IPS-11a (cell line): ENCODE measurements at regions not wholly inside any gene's neighbourhood (a gene's known extent, or its start where the extent isn't known, plus 50 kb on each side); places are given as distances from the start of the nearest gene placed in this dataset.
A peak's percentile ranks its signal among the peaks of the same experiment; 100 is the strongest.
"Not testable (repeated sequence)": the region's sequence is repeated elsewhere in the genome, so short reads cannot be mapped to it uniquely, and the experiment has no call there.

Experiments
- H3K4me3 ChIP-seq: one replicate; pipeline ENCODE4 v1.5.1; 2013; ENCODE audit warnings: low read depth, low read length, control low read depth

- H3K4me3 ChIP-seq = not testable (repeated sequence)
These were observed 127.0 kb upstream of the NBPF11 start for GRCh38 chr1:148279002-148279542.

GRCh38 chr1:148277865-148278279 is 125.8 kb upstream of the NBPF11 start:
- H3K4me3 ChIP-seq = not testable (repeated sequence)

DNA sequence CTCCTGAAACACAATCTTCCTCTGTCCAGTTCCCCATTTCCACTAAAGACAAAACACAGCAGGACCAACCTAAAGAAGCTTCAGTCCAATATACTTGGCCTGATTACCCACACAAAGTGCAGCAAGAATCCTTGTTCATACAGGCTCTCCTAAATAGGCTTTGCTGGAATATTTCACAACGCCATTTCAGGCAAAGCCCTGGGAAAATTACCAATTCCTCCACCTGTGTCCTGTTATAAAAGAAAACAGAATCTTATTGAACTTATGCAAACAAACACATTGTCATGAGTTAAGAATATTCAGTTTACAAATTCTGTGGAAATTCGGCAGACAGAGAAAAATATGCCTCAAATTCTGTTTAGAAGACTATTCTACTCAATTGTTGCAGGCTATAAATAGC is 115.0 kb upstream of the NBPF11 start:
- not testable (repeated sequence) for H3K4me3 ChIP-seq

DNA sequence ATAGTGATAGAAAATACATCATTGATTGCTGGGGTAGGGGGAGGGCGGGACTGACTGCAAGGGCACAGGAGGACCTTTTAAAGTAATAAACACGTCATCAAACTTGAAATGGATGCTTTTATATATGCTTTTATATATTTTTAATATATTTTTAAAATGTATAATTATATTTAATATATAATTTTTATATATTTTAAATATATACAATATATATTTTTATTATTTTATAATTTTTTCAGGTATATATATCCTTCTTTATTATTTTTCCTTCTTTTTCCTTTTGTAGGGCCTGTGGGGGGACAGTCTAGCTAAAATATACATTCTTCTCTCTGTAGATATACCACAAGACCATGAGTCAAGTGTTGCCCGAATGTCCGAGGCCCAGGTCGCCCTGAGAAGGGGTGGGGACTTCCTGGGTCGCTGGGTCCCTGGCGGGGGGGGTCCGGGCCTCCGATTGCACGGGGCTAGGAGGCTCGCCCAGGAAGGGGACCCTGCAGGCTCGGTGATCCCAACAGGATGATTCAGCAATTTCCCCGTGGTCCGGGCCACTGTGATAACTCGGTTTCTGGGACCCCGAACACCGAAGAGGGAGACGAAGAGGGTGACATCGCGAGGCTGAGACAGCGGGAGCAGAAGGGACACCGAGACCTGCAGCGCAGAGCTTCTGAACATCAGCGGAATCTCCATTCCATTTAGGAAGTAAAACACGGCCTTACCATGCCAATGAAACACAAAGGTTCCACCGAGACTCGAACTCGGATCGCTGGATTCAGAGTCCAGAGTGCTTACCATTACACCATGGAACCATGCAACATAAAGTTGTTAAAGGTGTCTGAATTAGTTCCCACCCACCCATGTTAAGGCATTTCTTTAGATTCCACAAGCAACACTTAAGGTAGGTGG is 112.5 kb upstream of the NBPF11 start:
- H3K4me3 ChIP-seq = peak overlapping the region; percentile 39

- peak overlapping the region; percentile 39 for H3K4me3 ChIP-seq
These were observed 111.8 kb upstream of the NBPF11 start for GRCh38 chr1:148263906-148264255.

DNA sequence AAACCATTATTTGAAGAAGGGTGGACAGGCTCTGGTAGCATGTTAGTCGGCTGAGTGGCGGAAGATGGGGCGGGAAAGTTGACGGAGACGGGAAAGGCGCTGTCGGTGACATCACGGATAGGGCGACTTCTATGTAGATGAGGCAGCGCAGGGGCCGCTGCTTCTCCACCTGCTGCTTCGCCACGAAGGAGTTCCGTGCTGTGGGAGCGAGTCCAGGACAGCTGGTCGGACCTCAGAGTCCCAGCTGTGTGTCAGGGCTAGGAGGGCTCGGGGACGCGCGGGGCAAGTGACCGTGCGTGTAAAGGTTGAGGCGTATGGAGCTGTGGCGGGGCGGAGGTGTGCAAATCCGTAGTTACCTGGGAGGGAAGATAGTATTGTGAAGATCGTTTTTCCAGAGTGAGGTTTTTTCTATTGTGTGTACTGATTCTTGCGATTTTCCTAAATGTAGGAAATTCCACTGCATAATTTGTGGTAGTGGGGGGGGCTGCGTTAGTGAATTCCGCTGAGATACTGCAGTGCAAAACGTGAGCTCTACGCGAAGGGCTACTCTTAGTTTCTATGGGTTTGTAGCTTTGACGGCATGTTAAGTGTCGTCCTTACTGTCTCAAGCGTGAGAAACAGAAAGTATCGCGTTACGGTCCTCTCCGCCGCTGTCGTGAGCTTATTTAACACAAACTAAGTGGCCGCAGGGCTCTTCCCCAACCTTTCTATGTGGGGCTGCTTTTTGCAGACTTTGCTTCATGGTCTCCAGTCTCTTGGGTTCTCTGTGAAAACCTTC is 111.2 kb upstream of the NBPF11 start:
- H3K4me3 ChIP-seq = peak overlapping the region; percentile 61

DNA sequence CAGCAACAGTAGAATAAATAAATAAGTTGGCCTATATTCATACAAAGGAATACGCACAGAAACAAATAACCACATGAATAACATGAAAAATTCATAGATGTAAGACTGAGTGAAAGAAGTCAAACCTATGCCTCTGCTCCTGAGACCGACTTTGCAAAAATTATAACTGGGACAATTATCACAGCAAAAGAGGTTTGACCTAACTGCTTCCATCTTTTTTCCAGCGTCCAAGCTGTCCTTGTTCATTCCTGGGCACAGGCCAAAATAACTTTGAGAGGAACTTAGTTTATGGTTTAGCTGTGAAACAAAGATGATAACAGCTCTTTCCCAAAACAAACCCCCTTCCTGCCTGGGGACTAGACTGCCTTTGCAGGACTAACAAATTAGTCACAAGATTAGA is 109.6 kb upstream of the NBPF11 start:
- H3K4me3 ChIP-seq = not testable (repeated sequence)

GRCh38 chr1:148257886-148258285 is 105.8 kb upstream of the NBPF11 start:
- not testable (repeated sequence) for H3K4me3 ChIP-seq

GRCh38 chr1:148254611-148255429 is 102.7 kb upstream of the NBPF11 start:
- H3K4me3 ChIP-seq = not testable (repeated sequence)

GRCh38 chr1:148253808-148254207 is 101.7 kb upstream of the NBPF11 start:
- H3K4me3 ChIP-seq = not testable (repeated sequence)

DNA sequence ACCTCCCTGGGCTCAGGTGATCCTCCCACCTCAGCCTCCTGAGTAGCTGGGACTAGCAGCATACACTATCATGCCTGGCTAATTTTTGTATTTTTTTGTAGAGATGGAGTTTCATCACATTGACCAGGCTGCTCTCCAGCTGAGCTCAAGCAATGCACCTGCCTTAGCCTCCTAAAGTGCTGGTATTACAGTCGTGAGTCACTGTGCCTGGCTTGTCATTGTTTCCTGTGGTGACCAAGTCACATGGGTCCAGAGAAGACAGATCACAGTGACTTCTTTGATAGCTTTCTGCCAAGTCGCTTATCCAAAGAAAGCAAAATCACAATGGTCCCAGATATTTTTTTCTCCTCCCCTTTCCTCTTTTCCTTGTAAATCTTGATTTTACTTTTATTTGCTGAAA is 96.7 kb upstream of the NBPF11 start:
- H3K4me3 ChIP-seq = not testable (repeated sequence)

DNA sequence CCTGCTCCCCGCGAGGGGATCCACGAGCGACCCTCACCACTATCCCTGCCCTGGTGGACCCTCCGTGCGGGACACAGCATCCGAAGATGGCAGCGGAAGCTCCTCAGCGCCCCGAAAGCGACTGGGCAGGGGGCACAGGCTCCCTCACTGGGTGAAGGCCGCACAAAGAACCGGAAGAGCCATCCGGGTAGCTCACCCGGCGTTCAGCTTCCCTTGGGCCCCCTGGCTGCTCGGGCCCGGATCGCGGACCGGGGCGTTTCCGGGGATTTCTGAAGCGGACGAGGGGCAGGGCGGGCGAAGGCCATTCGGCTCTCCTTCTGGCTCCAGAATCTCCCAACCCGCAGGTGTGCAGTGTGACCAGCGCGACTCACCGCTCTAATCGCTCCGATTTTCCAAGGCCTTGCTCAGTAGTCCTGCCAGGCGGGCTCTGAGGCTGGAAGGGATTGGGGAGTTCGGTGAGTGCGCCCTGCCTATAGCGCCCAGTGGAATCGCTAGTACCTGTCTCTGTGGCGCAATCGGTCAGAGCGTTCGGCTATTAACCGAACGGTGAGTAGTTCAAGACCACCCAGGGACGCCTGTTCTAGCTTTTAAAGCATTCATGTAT is 94.3 kb upstream of the NBPF11 start:
- H3K4me3 ChIP-seq = peak overlapping the region; percentile 24

GRCh38 chr1:148245843-148246242 is 93.8 kb upstream of the NBPF11 start:
- H3K4me3 ChIP-seq = not testable (repeated sequence)

DNA sequence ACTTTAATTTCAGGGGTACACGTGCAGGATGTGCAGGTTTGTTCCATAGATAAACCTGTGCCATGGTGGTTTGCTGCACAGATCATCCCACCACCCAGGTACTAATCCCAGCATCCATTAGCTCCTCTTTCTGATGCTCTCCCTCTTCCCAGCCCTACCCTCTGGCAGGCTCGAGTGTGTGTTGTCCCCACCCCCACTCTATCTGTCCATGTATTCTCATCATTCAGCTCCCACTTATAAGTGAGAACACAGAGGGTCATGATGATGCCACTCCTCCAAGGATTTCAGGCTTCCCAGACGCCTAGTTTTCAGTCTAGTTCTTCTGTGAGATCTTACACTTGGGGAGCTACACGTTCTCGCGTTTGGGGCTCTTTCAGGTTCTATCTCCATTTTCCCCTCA is 93.4 kb upstream of the NBPF11 start:
- H3K4me3 ChIP-seq = not testable (repeated sequence)

DNA sequence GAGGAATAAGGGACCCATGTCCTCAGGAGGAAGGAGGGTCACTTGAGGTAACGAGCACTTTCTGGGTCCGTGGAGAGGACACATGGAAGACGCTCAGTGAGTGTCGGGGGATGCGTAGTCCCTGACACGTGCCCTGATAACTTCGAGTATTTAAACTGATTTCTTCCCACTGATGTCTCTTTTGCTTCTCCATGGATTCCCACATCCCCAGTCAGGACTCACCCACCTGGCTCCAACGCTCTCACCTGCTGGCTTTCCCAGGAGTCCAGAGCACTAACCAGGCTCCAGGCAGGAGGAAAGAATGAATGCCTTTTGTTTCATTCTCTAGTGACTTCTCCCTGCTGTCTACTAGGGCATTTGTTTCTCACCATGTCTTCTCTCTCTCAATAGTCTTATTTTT is 81.2 kb upstream of the NBPF11 start:
- not testable (repeated sequence) for H3K4me3 ChIP-seq

DNA sequence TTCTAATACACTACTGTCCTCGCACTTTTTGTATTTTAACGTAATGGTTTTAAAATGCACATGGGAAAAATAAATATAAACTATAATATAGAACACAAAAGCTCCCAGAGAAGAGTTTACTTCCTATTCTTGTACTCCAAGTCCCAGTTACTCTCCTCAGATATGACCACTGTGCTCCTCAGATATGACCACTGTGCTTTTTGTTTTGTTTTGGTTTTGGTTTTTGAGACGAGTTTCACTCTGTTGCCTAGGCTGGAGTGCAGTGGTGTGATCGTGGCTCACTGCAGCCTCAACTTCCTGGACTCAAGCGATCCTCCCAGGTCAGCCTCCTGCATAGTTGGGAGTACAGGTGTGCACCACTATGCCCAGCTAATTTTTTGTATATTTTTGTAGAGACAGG is 76.8 kb upstream of the NBPF11 start:
- H3K4me3 ChIP-seq = not testable (repeated sequence)

- H3K4me3 ChIP-seq = not testable (repeated sequence)
These were observed 70.5 kb upstream of the NBPF11 start for GRCh38 chr1:148222399-148223159.

DNA sequence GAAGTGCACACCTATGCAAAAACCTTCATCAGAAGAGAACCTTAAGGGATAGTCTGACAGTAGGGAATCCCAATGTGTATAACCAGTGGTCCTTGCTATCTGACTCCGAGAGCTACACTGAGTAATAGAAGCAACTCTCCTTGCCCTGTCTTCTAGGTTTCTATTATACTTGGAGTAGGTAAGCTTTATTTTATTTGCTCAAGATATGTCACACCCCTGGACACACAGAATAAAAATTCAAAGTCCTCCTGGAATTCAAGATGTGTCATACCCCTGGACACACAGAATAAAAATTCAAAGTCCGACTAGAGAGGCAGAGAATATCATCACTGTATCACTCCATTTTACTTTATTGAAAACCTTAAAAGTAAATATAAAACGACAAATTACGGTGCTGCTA is 69.5 kb upstream of the NBPF11 start:
- not testable (repeated sequence) for H3K4me3 ChIP-seq

- H3K4me3 ChIP-seq = not testable (repeated sequence)
These were observed 67.1 kb upstream of the NBPF11 start for GRCh38 chr1:148219229-148219628.

GRCh38 chr1:148211191-148211590 is 59.1 kb upstream of the NBPF11 start:
- H3K4me3 ChIP-seq = not testable (repeated sequence)
